IPS DF 4.7 (cell line): ENCODE measurements at regions not wholly inside any gene's neighbourhood (a gene's known extent, or its start where the extent isn't known, plus 50 kb on each side); places are given as distances from the start of the nearest gene placed in this dataset.
"Not testable (repeated sequence)": the region's sequence is repeated elsewhere in the genome, so short reads cannot be mapped to it uniquely, and the experiment has no call there.

Experiments used
- DNase-seq: peaks from one replicate; pipeline ENCODE4 v3.0.0-alpha.2; 2013; ENCODE audit warnings: low spot score; ENCODE audit errors: extremely low read depth

- peak; percentile 96 for DNase-seq
Measured at GRCh38 chr7:24434972-24435371, 138.3 kb upstream of the PALS2 start.

DNA sequence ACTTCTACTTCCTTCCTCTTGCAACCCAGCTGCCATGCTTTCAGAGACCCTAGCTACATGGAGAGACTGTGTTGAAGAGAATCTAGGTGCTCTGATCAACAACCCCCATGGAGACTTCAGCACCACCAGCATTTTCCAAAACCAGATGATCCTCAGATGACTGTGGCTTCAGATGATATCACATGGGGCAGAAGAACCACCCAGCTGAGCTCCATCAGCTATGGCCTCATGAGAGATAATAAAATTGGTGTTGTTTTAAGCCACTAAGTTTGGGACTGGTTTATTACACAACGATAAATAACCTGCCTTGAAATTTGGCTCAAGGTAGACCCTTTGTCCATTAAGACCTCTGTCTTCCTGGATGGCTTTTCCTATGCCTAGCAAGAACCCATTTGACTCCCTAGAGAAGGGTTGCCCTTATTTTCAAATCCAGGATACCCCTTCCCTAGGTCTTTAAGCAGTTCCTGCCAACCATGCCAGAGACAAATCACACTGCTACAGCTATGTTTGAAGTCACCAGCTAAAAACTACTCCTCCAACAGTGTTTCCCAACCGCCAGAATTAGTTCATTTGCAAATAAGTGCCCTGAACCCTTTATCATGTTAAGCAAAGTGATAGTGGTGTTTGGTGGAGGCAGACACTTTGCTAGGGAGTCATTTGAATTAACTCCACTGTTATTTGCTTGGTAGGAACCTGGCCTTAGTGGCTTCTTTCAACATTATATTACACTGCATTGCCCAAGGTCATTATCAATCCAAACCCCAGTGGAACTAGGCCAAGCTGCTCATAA is 136.9 kb upstream of the PALS2 start:
- no peak for DNase-seq

- DNase-seq = no peak
Measured at GRCh38 chr7:24438232-24438631, 135.0 kb upstream of the PALS2 start.

DNA sequence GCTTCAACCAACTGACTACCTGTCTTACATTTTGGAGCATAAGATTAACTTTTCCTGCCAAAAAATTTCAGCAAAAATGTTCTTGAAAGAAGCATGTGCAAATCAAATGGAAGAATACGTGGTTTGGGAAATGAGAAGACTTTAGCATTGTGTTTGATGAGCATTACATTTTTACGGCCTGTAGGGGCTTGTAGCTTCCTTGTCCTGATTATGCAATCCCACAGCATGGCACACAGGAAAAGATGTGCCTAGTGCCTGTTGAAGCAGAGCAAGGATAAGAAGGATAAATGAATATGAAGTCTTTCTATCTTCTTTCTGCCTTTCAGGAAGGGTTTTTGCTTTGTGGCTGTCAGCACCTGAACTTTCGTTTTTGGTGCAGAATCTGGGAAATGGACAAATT is 134.1 kb upstream of the PALS2 start:
- DNase-seq = not testable (repeated sequence)

GRCh38 chr7:24440892-24441291 is 132.4 kb upstream of the PALS2 start:
- no peak for DNase-seq

GRCh38 chr7:24441314-24442027 is 131.8 kb upstream of the PALS2 start:
- no peak for DNase-seq

DNA sequence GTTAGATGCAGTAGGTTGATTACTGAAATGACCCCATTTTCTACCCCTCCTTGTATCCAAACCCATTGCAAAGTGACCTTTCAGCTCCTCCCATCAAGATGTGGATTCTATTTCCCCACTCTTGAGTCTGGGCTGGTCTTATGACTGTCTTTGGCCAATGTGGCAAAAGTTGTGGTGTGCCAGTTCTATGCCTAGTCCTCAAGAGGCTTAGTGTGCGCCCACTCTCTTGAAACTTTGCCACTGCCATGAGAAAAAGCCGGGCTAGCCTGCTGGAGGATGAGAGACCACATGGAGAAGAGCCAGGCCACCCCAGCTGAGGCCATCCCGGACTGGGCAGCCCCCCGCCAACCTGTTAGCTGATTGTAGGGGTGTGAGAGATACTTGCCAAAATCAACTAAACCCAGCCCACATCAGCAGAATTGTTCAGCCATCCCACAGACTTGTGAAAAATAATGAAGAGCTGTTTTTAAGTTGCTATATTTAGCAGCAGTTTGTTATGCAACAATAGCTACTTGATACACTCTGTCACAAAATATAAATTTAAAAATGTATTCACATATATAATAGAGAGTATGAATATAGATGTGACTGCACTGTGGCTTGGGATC is 131.0 kb upstream of the PALS2 start:
- DNase-seq = no peak

DNA sequence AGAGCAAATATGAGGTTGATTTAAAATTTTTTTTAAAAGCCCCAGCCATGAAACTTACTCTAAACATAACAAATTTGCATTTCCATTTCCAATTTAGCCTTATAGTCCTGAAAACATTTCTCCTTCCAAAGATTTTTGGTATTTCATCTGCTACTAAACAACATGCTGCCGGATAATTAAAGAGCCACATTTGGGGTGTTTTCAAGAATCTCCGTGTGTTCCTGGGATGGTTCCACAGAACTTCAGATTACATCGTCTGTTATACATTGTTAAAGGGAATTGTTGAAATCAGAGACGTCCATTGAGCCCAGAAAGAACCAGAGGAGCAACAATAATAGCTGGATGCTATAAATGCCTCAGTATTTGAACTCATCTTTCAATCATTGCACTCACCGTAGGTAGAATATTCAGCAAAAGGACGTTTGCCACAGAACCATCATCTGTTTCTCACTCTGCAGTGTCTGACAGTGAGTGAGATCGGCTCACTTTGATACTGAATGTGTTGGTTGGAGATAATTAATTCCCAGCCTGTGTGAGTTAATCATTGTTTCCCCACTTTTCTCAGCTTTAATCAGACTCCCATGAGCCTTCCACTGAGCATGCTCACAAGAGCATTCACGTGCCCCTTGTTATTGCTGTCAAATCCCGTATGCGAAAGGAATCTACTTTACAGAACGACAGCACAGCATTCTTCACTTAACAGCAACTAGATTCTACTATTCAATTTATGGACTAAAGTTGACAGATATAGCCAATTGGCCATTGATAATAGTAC is 128.4 kb upstream of the PALS2 start:
- no peak for DNase-seq

- no peak for DNase-seq
Measured at GRCh38 chr7:24448038-24448437, 125.2 kb upstream of the PALS2 start.

- DNase-seq = not testable (repeated sequence)
Measured at GRCh38 chr7:24449416-24449815, 123.8 kb upstream of the PALS2 start.

GRCh38 chr7:24455813-24456525 is 117.3 kb upstream of the PALS2 start:
- DNase-seq = no peak

DNA sequence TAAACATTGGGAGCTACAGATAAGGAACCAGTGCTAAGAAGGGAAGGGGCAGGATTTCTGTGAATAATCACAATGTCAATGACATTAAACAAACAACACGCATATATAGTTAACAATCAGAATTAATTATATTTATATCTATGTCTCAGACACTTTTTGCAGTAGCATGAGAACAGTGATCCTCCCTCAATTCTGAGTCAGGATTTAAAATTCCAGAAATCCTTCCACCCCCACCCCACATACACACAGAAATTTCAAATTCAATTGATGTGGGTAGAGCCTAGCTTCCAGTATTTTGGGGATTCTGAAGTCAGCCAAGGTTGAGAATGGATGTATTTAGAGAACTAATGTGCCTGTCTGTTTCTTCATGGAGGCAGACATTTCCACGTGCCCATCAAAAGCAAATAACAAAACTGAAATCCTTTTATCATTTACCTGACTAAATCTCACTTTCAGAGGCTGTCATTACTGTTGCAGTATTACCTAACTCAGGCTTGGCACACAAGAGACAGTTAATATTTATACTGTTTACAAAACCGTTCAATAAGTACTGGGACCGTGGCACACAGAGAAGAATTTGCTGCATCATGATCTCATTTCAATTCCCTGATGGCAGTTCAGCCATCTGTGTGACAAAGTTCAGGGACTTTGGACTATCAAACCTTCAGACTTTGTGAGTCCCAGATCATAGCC is 116.6 kb upstream of the PALS2 start:
- no peak for DNase-seq

DNA sequence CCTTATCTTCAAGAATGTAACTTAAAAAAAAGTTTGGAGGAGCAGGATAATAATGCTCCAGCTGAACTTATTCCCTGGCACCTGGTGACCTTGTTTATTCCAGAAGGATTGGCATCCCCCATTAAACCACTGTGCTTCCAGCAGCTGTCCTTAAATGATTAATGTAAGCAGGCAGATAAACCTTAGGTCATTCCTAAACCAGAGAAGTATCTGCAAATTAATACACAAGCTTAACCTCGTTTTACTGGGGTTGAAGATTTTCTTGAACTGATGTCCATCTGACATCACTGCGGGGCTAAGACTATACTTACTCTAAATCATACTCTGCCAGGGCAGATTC is 116.1 kb upstream of the PALS2 start:
- no peak for DNase-seq

GRCh38 chr7:24462117-24462516 is 111.1 kb upstream of the PALS2 start:
- no peak for DNase-seq

DNA sequence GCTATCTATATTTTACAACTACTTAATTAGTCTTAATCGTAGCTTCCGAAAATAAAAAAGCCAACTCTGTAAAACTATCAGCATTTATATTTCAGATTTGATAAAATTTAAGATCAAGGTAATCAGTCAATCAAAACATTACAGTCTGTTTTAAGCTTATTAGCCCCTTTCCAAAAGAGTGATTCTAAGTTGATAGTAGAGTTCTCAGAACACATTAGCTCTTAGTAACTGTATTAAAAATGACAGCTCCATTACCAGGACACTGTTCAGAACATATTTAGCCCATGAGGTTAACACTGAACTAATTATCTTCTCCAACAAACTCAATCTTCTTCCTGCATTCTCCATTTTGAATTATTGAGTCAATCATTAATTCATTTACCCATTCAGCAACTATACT is 110.3 kb upstream of the PALS2 start:
- DNase-seq = no peak

DNA sequence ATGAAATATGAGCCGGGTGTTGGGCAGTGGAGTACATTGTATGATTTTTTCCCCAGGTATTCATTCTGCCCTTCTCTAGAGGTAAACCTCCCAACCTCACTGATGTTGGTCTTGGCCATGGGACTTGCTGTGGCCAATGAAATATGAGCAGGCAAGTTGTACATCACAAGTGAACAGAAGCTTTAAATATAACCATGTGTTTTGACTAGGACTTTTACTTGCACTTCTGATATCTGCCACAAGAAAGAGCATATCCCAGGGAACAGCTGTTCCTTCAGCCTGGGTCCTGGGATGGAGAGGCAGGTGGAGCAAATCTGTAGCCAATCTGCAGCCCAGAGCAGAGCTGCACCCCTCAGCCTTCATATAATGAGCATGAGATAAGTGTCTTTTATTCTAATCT is 109.8 kb upstream of the PALS2 start:
- DNase-seq = no peak

DNA sequence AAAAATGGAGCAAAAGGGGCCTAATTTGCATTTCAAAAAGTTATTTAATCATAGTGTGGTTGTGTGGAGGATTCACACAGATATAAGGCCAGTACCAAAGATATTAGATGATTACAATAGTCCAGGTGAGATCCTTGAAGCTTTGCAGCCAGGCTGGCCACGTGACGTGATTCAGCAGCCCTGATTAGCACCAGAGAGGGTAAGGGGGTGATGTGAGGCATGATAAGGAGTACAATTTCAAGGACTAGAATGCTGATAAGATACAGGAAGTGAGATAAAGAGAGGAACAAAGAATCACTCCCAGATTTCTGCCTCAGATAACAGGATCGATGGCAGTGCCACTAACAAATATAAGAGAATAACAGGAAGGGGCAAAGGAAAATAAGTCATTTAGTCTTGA is 108.4 kb upstream of the PALS2 start:
- no peak for DNase-seq

DNA sequence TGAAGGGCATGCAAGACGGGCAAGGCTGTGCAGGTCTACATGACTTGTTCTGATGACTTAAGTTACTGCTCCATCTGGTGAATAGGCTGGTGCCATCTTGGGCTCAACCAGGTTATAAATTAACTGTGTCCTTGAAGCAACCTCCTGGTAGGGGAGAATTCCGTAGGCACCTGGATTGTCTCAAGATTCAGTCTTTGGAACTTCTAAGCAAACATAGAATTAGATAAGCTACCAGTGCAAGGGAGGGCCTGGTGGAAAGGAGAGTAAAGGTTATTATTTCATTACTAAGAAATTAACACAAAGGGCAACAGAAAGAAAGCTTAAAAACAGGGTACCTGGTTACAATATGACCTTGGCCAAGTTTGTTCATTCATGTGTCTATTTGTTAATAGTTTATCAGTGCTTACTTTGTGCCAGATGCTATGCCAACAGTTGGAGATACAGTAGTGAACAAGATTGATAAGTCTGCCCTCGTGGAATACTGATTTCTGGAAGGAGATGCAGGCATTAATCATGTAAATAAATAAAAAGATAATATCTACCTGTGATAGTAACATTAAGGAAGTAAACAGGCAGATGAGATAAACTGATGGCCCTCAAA is 107.0 kb upstream of the PALS2 start:
- DNase-seq = no peak

DNA sequence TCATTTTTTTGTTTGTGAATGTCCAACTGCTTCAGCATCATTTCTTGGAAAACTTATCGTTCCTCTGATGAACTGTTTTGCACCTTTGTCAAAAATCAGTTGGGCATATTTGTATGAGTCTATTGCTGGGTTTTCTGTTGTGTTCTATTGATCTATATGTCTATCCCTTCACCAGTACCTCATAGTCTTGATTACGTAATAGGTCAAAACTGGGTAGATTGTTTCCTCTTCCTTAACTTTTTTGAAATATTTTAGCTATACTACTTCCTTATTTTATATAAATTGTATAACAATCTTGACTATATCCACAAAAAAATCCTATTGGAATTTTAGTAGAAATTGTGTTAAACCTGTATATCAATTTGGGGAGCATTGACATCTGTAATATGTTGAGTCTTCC is 104.1 kb upstream of the PALS2 start:
- DNase-seq = no peak

- no peak for DNase-seq
Measured at GRCh38 chr7:24472093-24472492, 101.2 kb upstream of the PALS2 start.
